ENCODE measurements at regions not wholly inside any gene's neighbourhood (a gene's known extent, or its start where the extent isn't known, plus 50 kb on each side); places are given as distances from the start of the nearest gene placed in this dataset.

DNA sequence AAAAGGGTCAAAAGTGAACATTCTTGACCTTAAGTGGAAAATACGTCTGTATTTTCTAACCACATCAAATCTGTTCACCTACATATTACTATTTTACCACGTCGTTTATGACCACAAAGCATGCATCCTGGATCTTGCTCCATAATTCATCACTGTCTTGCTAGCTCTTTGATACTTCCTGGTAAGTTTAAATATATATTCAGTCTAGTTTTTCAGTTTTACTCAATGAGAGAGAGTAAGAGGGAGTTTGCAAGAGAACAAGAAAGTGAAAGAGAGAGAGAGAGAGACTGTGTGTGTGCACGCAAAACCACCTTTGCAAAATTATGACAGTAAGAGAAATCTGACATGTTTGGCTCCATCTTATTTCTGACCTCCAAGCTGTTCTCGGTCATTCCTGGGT lies 173.7 kb upstream of the GALNTL6 start (continued):
- TF ChIP-seq SP1 (IDR thresholded peaks at IDR 0.05; ENCODE audit: low read depth, low read length) (no peak), BCL11A (IDR thresholded peaks at IDR 0.05; ENCODE audit: low read depth in 2 of 2, low read length in 2 of 2) (no peak), KDM4A (IDR thresholded peaks at IDR 0.05; ENCODE audit: low read depth, low read length, severe bottlenecking) (no peak), TBP (IDR thresholded peaks at IDR 0.05; ENCODE audit: low read depth, low read length) (no peak)
